Adrenal gland (tissue), 9 donors: ENCODE measurements at regions not wholly inside any gene's neighbourhood (a gene's known extent, or its start where the extent isn't known, plus 50 kb on each side); places are given as distances from the start of the nearest gene placed in this dataset.
A peak's percentile ranks its signal among the peaks of the same experiment; 100 is the strongest.

Experiments
- DNase-seq, 7 donors: peaks; one replicate each; pipeline ENCODE4 v3.0.0-alpha.2; 2019 to 2020
- H3K27ac ChIP-seq, 5 donors: fragments of 200-600 bp; sonication (generic) in 4 of 5; 1 replicate in 3 of 5; 2 replicates in 2 of 5; pipeline versions ENCODE4 v1.5.1 to v1.8.0; 2016 to 2020; ENCODE audit warnings: mild to moderate bottlenecking in 1 of 5
- H3K27me3 ChIP-seq: fragments of 200-600 bp; 2 replicates; pipeline ENCODE4 v1.8.0; 2021
- H3K36me3 ChIP-seq, 2 donors: fragments of 200-600 bp; replicated peaks in 1 of 2; 1 replicate in 1 of 2; 2 replicates in 1 of 2; pipeline versions ENCODE4 v1.5.1 to v1.8.0; 2018 to 2022
- H3K4me1 ChIP-seq, 2 donors: fragments of 200-600 bp; replicated peaks in 1 of 2; 1 replicate in 1 of 2; 2 replicates in 1 of 2; pipeline versions ENCODE4 v1.5.1 to v1.8.0; 2018 to 2021
- H3K4me3 ChIP-seq, 4 donors: fragments of 200-600 bp; sonication (generic) in 3 of 4; one replicate each; pipeline ENCODE4 v1.5.1; 2016 to 2018
- H3K9me3 ChIP-seq, 3 donors: fragments of 200-600 bp; sonication (generic) in 1 of 3; replicated peaks in 1 of 3; 1 replicate in 2 of 3; 2 replicates in 1 of 3; pipeline versions ENCODE4 v1.5.1 to v1.8.0; 2016 to 2021
- POLR2A ChIP-seq, 2 donors: fragments of 450-650 bp; IDR thresholded peaks; one replicate each; pipeline ENCODE4 v1.6.1; 2017; ENCODE audit warnings: antibody characterized with exemption in 2 of 2, mild to moderate bottlenecking in 2 of 2, moderate library complexity in 1 of 2
- WGBS, 4 donors: extraction: QIAGEN DNeasy Blood & Tissue Kit in 2 of 4; methylation state at CpG; one replicate each; pipeline versions ENCODE4 v1.1.5 to v1.1.7; 2013 to 2017; 5-methylcytosine and 5-hydroxymethylcytosine counted together
- intact Hi-C, 2 donors: fragments of 100-400 bp; cut with DNase I; formaldehyde crosslinking; loops; one replicate each; pipeline versions ENCODE4 v1.14.1 to v1.15.0; 2022 to 2023
- TF ChIP-seq, protein P1 (sequence below), 6 experiments: fragments of 450-650 bp in 4 of 6; fragments of 200-600 bp in 2 of 6; sonication (generic) in 1 of 6; IDR thresholded peaks; 1 replicate in 5 of 6; 2 replicates in 1 of 6; pipeline versions ENCODE4 v1.5.1 to v1.8.0; 2016 to 2021; ENCODE audit warnings: antibody characterized with exemption in 6 of 6, mild to moderate bottlenecking in 2 of 6, moderate library complexity in 1 of 6
- donor health status: healthy with polysubstance abuse.
- donor health status: Bipolar disorder and iron deficiency.
- donor health status: DM: yes; HTN: yes; CAD: no.
- donor health status: DM: no; HTN: no; CAD: no.
- donor health status: DM: no; HTN: no; CAD: no.

DNA sequence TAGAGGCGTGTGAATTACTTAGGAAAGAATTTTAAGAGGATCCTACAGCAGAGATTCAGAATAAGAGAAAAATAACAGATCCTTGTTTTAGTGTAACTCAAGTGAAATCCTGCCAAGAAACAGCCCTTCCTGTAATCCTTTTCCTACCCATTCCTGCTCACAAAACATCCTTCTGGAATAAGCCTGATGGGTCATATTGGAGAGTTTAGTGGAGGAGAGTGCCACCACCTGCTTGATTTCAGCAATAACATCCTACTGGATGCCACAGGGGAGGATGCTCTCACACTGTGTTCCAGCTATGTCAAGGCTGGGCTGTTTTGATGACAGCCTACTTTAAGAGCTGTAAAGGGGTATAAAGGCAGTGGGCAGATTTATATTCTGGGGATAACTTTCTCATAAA lies 54.8 kb upstream of the CCDC178 start:
- H3K9me3 ChIP-seq, result no peaks in the 10 kb centered on the region
- peak in 3 of 7 donors; percentile 1 to 17 (median 6) for DNase-seq
- H3K27ac ChIP-seq, result no peak overlapping the region
- no peak overlapping the region for H3K4me3 ChIP-seq
- no peaks in the 10 kb centered on the region for H3K27me3 ChIP-seq
- TF ChIP-seq, protein P1, sequence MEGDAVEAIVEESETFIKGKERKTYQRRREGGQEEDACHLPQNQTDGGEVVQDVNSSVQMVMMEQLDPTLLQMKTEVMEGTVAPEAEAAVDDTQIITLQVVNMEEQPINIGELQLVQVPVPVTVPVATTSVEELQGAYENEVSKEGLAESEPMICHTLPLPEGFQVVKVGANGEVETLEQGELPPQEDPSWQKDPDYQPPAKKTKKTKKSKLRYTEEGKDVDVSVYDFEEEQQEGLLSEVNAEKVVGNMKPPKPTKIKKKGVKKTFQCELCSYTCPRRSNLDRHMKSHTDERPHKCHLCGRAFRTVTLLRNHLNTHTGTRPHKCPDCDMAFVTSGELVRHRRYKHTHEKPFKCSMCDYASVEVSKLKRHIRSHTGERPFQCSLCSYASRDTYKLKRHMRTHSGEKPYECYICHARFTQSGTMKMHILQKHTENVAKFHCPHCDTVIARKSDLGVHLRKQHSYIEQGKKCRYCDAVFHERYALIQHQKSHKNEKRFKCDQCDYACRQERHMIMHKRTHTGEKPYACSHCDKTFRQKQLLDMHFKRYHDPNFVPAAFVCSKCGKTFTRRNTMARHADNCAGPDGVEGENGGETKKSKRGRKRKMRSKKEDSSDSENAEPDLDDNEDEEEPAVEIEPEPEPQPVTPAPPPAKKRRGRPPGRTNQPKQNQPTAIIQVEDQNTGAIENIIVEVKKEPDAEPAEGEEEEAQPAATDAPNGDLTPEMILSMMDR (IDR thresholded peaks at IDR 0.05), result peak in 4 of 6 experiments; percentile 10 to 42 (median 18)
- no peak for TF ChIP-seq POLR2A (IDR thresholded peaks at IDR 0.05)
- H3K4me1 ChIP-seq, result no peaks in the 10 kb centered on the region
- H3K36me3 ChIP-seq, result no peaks in the 10 kb centered on the region
- intact Hi-C loops, result no loop called here
- whole genome bisulfite sequencing, 4 donors, result 63 to 88% (median 73%) methylated on average over 1 of the region's 1 CpG
